ENCODE measurements at regions not wholly inside any gene's neighbourhood (a gene's known extent, or its start where the extent isn't known, plus 50 kb on each side); places are given as distances from the start of the nearest gene placed in this dataset.

GRCh38 chr1:115577513-115577912 lies 64.3 kb upstream of the VANGL1 start:
- DNase-seq, result no peak

GRCh38 chr1:115575661-115576060 lies 66.1 kb upstream of the VANGL1 start:
- no peak for DNase-seq

- no peak for DNase-seq
These were observed 69.1 kb upstream of the VANGL1 start for GRCh38 chr1:115572710-115573109.

GRCh38 chr1:115567431-115567830 lies 74.3 kb upstream of the VANGL1 start:
- no peak for DNase-seq

- DNase-seq, result no peak
These were observed 76.0 kb upstream of the VANGL1 start for GRCh38 chr1:115565791-115566190.

- no peak for DNase-seq
These were observed 76.4 kb upstream of the VANGL1 start for GRCh38 chr1:115565353-115565752.

- no peak for DNase-seq
These were observed 77.6 kb upstream of the VANGL1 start for GRCh38 chr1:115564201-115564600.

- DNase-seq, result no peak
These were observed 81.7 kb upstream of the VANGL1 start for GRCh38 chr1:115560027-115560426.

GRCh38 chr1:115558275-115558674 lies 83.5 kb upstream of the VANGL1 start:
- no peak for DNase-seq

GRCh38 chr1:115557715-115558114 lies 84.1 kb upstream of the VANGL1 start:
- DNase-seq, result no peak

GRCh38 chr1:115556236-115556635 lies 85.5 kb upstream of the VANGL1 start:
- no peak for DNase-seq

- no peak for DNase-seq
These were observed 86.3 kb upstream of the VANGL1 start for GRCh38 chr1:115555446-115555845.

- DNase-seq, result no peak
These were observed 94.1 kb upstream of the VANGL1 start for GRCh38 chr1:115547696-115548095.

- DNase-seq, result no peak
These were observed 94.9 kb upstream of the VANGL1 start for GRCh38 chr1:115546846-115547245.

- no peak for DNase-seq
These were observed 95.7 kb upstream of the VANGL1 start for GRCh38 chr1:115545791-115546733.

- no peak for DNase-seq
These were observed 96.6 kb upstream of the VANGL1 start for GRCh38 chr1:115545096-115545720.

- DNase-seq, result no peak
These were observed 97.6 kb upstream of the VANGL1 start for GRCh38 chr1:115544131-115544530.

- no peak for DNase-seq
These were observed 98.5 kb upstream of the VANGL1 start for GRCh38 chr1:115543247-115543646.

- DNase-seq, result no peak
These were observed 102.0 kb upstream of the VANGL1 start for GRCh38 chr1:115539736-115540135.

GRCh38 chr1:115539061-115539460 lies 102.7 kb upstream of the VANGL1 start:
- no peak for DNase-seq

- no peak for DNase-seq
These were observed 103.2 kb upstream of the VANGL1 start for GRCh38 chr1:115538579-115538978.

- no peak for DNase-seq
These were observed 104.4 kb upstream of the VANGL1 start for GRCh38 chr1:115537415-115537814.

GRCh38 chr1:115536279-115536816 lies 105.4 kb upstream of the VANGL1 start:
- no peak for DNase-seq

- no peak for DNase-seq
These were observed 107.7 kb upstream of the VANGL1 start for GRCh38 chr1:115534106-115534505.
